Erythroblast (primary cell): ENCODE measurements at regions not wholly inside any gene's neighbourhood (a gene's known extent, or its start where the extent isn't known, plus 50 kb on each side); places are given as distances from the start of the nearest gene placed in this dataset.

Source experiments
- GATA1 ChIP-seq: IDR thresholded peaks from 2 replicates; pipeline ENCODE4 v1.6.1; 2011; ENCODE audit warnings: low read depth, mild to moderate bottlenecking, control low read depth, low read length, moderate library complexity
- POLR2A ChIP-seq: IDR thresholded peaks from 2 replicates; pipeline ENCODE4 v1.6.1; 2011; ENCODE audit warnings: mild to moderate bottlenecking, low read length

DNA sequence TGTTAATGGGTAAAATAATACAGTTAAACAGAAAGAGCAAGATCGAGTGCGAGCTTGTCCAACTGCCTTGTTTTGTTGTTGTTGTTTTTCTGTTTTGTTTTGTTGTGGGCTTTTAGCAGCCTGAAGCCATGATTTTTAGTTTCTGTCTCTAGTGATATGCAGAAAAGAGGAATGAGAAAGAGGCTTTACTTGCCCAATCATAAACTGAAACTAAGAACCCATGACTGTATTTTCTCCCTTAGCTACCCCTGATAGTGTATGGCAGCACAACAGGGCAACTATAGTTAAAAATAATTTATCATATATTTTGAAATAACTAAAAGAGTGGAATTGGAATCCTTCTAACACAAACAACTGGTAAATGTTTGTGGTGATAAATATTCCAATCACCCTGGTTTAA is 493.9 kb downstream of the GLRX3 start:
- TF ChIP-seq POLR2A = no peak
- no peak for TF ChIP-seq GATA1
